H1 (cell line): ENCODE measurements at regions not wholly inside any gene's neighbourhood (a gene's known extent, or its start where the extent isn't known, plus 50 kb on each side); places are given as distances from the start of the nearest gene placed in this dataset.

ENCODE experiments used
- CTCF ChIA-PET: fragments of 300-600 bp; sonication (Branson Sonifier 250); formaldehyde crosslinking; loops from one replicate; lab custom pipeline; 2021; ENCODE audit not compliant: partially characterized antibody; lab: Charles Lee
- POLR2A ChIA-PET: fragments of 300-600 bp; sonication (Branson Sonifier 250); formaldehyde crosslinking; loops from one replicate; lab custom pipeline; 2021; ENCODE audit warnings: inconsistent platforms; ENCODE audit not compliant: partially characterized antibody; lab: Charles Lee
- DNase-seq, 2 experiments: peaks; one replicate each; pipeline versions ENCODE4 v3.0.0 to v3.0.0-alpha.2; 2010 to 2022; ENCODE audit warnings: low spot score in 2 of 2, low read depth in 1 of 2, mixed read lengths in 1 of 2
- FAIRE-seq: peaks from 2 replicates; lab custom pipeline; 2011; peaks lifted over from hg19 to GRCh38; lab: Jason Lieb, UNC
- H2AFZ ChIP-seq: 2 replicates; pipeline ENCODE4 v1.8.1; 2012; ENCODE audit warnings: low read length, inconsistent platforms
- H2AK5ac ChIP-seq: 2 replicates; pipeline ENCODE4 v1.6.1; 2013; ENCODE audit warnings: low read depth, low read length
- H2BK120ac ChIP-seq: replicated peaks from 2 replicates; pipeline ENCODE3; 2013; ENCODE audit warnings: low read depth, low read length, inconsistent platforms
- H2BK12ac ChIP-seq: 2 replicates; pipeline ENCODE4 v1.6.1; 2013; ENCODE audit warnings: low read depth, low read length
- H2BK15ac ChIP-seq: 2 replicates; pipeline ENCODE4 v1.6.1; 2013; ENCODE audit warnings: low read length
- H2BK20ac ChIP-seq: 2 replicates; pipeline ENCODE4 v1.6.1; 2013; ENCODE audit warnings: low read length
- H2BK5ac ChIP-seq: 2 replicates; pipeline ENCODE4 v1.6.1; 2013; ENCODE audit warnings: low read depth, low read length
- H3K14ac ChIP-seq: 2 replicates; pipeline ENCODE4 v1.6.1; 2013; ENCODE audit warnings: inconsistent platforms; ENCODE audit not compliant: insufficient read length
- H3K18ac ChIP-seq: 2 replicates; pipeline ENCODE4 v1.6.1; 2013; ENCODE audit warnings: low read length; ENCODE audit errors: extremely low read depth
- H3K23ac ChIP-seq: 2 replicates; pipeline ENCODE4 v1.6.1; 2013; ENCODE audit warnings: inconsistent platforms; ENCODE audit not compliant: insufficient read length
- H3K23me2 ChIP-seq: 2 replicates; pipeline ENCODE4 v1.6.1; 2013; ENCODE audit warnings: low read depth, low read length
- H3K27ac ChIP-seq: 2 replicates; pipeline ENCODE4 v1.6.1; 2011; ENCODE audit warnings: low read depth, low read length, inconsistent platforms
- H3K27me3 ChIP-seq, 4 experiments: replicated peaks in 1 of 4; 1 replicate in 1 of 4; 2 replicates in 3 of 4; pipeline versions ENCODE4 v1.6.1 to v1.8.1; 2011 to 2013; ENCODE audit warnings: low read length in 3 of 4, mild to moderate bottlenecking in 3 of 4, inconsistent platforms in 2 of 4, mixed read lengths in 2 of 4, moderate library complexity in 1 of 4; ENCODE audit not compliant: control insufficient read depth in 3 of 4, insufficient read depth in 3 of 4; ENCODE audit errors: extremely low read depth in 1 of 4
- H3K36me3 ChIP-seq, 4 experiments: 2 replicates each; pipeline versions ENCODE4 v1.6.1 to v1.8.1; 2011 to 2013; ENCODE audit warnings: mild to moderate bottlenecking in 4 of 4, low read length in 3 of 4, moderate library complexity in 2 of 4, control low read depth in 1 of 4, inconsistent platforms in 1 of 4; ENCODE audit not compliant: insufficient read depth in 4 of 4, control insufficient read depth in 2 of 4
- H3K4ac ChIP-seq: replicated peaks from 2 replicates; pipeline ENCODE3; 2013; ENCODE audit warnings: low read length, low read depth, mixed read lengths, inconsistent platforms; ENCODE audit not compliant: insufficient read length
- H3K4me1 ChIP-seq, 4 experiments: replicated peaks in 1 of 4; 1 replicate in 1 of 4; 2 replicates in 3 of 4; pipeline versions ENCODE4 v1.6.1 to v1.8.1; 2011 to 2013; ENCODE audit warnings: low read length in 3 of 4, inconsistent platforms in 2 of 4, mixed read lengths in 1 of 4; ENCODE audit not compliant: insufficient read depth in 4 of 4, control insufficient read depth in 3 of 4
- H3K4me2 ChIP-seq, 2 experiments: 2 replicates each; pipeline versions ENCODE4 v1.6.1 to v1.8.1; 2011 to 2013; ENCODE audit warnings: low read depth in 2 of 2, low read length in 2 of 2, control low read depth in 1 of 2, inconsistent platforms in 1 of 2, mild to moderate bottlenecking in 1 of 2; ENCODE audit not compliant: insufficient read depth in 1 of 2
- H3K4me3 ChIP-seq, 4 experiments: fragments of 200-600, 300-600 bp in 1 of 4; sonication (generic), shearing (Covaris generic), sonication (Bioruptor Twin) in 1 of 4; 2 replicates each; pipeline versions ENCODE4 v1.5.1 to v1.8.1; 2011 to 2016; ENCODE audit warnings: low read length in 4 of 4, low read depth in 3 of 4, control low read depth in 2 of 4, inconsistent platforms in 2 of 4, mild to moderate bottlenecking in 2 of 4, mixed read lengths in 1 of 4, moderate library complexity in 1 of 4; ENCODE audit not compliant: insufficient read depth in 2 of 4; ENCODE audit errors: extremely low read depth in 1 of 4
- H3K56ac ChIP-seq: replicated peaks from 2 replicates; pipeline ENCODE3; 2013; ENCODE audit warnings: low read depth, mild to moderate bottlenecking, mixed read lengths, low read length, inconsistent platforms; ENCODE audit not compliant: insufficient read length
- H3K79me1 ChIP-seq: 2 replicates; pipeline ENCODE4 v1.6.1; 2013; ENCODE audit warnings: low read depth, low read length, control low read depth
- H3K79me2 ChIP-seq, 2 experiments: 2 replicates each; pipeline versions ENCODE4 v1.6.1 to v1.8.1; 2012 to 2013; ENCODE audit warnings: low read length in 2 of 2, mild to moderate bottlenecking in 2 of 2, inconsistent platforms in 1 of 2; ENCODE audit not compliant: insufficient read depth in 2 of 2, control insufficient read depth in 1 of 2
- H3K9ac ChIP-seq, 4 experiments: replicated peaks in 1 of 4; 1 replicate in 1 of 4; 2 replicates in 3 of 4; pipeline versions ENCODE4 v1.6.1 to v1.8.1; 2011 to 2013; ENCODE audit warnings: low read depth in 3 of 4, low read length in 3 of 4, control low read depth in 2 of 4, mild to moderate bottlenecking in 2 of 4, moderate library complexity in 2 of 4, inconsistent platforms in 1 of 4; ENCODE audit errors: extremely low read depth in 1 of 4
- H3K9me3 ChIP-seq, 2 experiments: 2 replicates each; pipeline versions ENCODE4 v1.6.1 to v1.8.1; 2012 to 2013; ENCODE audit warnings: mild to moderate bottlenecking in 2 of 2, moderate library complexity in 2 of 2, control low read depth in 1 of 2, inconsistent platforms in 1 of 2, low read depth in 1 of 2, low read length in 1 of 2, mixed read lengths in 1 of 2; ENCODE audit not compliant: insufficient read depth in 2 of 2
- H4K20me1 ChIP-seq, 2 experiments: replicated peaks in 1 of 2; 2 replicates each; pipeline versions ENCODE3 to v1.8.1; 2011 to 2013; ENCODE audit warnings: inconsistent platforms in 2 of 2, low read length in 2 of 2, mild to moderate bottlenecking in 1 of 2; ENCODE audit not compliant: insufficient read depth in 2 of 2, control insufficient read depth in 1 of 2
- H4K5ac ChIP-seq: 2 replicates; pipeline ENCODE4 v1.6.1; 2013; ENCODE audit warnings: low read length, low read depth, mixed read lengths, inconsistent platforms; ENCODE audit not compliant: insufficient read length
- H4K8ac ChIP-seq: 2 replicates; pipeline ENCODE4 v1.8.0; 2013; ENCODE audit warnings: mild to moderate bottlenecking, moderate library complexity, low read length, inconsistent platforms; ENCODE audit not compliant: insufficient read depth; ENCODE audit errors: extremely low read depth
- H4K91ac ChIP-seq: replicated peaks from 2 replicates; pipeline ENCODE3; 2013; ENCODE audit warnings: low read length, mixed read lengths, inconsistent platforms; ENCODE audit not compliant: insufficient read length
- NRF1 ChIP-seq: IDR thresholded peaks from 2 replicates; pipeline ENCODE4 v1.6.1; 2011; ENCODE audit warnings: mild to moderate bottlenecking, low read depth, low read length, improper control_type of control experiment
- ZNF274 ChIP-seq: IDR thresholded peaks from 2 replicates; pipeline ENCODE4 v1.7.0; 2012; ENCODE audit warnings: low read length, borderline replicate concordance; ENCODE audit errors: extremely low read depth
- WGBS, 2 experiments: shearing (Covaris generic) in 1 of 2; methylation state at CpG; one replicate each; pipeline versions ENCODE4 v1.1.6 to v1.1.7; 2013 to 2015; ENCODE audit warnings: low lambda C conversion rate in 2 of 2, mixed read lengths in 2 of 2, inconsistent platforms in 1 of 2, low coverage in 1 of 2, missing lambda C conversion rate in 1 of 2; ENCODE audit not compliant: insufficient replicate concordance in 2 of 2, insufficient coverage in 1 of 2, insufficient read length in 1 of 2; ENCODE audit errors: extremely low coverage in 1 of 2, missing lambda C conversion rate in 1 of 2; 5-methylcytosine and 5-hydroxymethylcytosine counted together

- H3K27me3 ChIP-seq, result no peaks in the 10 kb centered on the region
- 0 out of 2 replicates have a peak overlapping the region, but pooled peaks have one; percentile 16 for H2AFZ ChIP-seq
- H4K5ac ChIP-seq, result no peak overlapping the region
- whole genome bisulfite sequencing, 2 experiments, result 90% methylated on average over 4 of the region's 4 CpGs; no CpG with 5 or more reads in 1 of the 2 experiments
- H3K79me1 ChIP-seq, result no peaks in the 10 kb centered on the region
- no peak for FAIRE-seq
- H3K56ac ChIP-seq, result no peak overlapping the region
- no peak overlapping the region for H3K14ac ChIP-seq
- ChIA-PET CTCF (interaction anchor here (0.9 to 1.0 kb wide), 2 partner anchors 342 to 507 kb away, joined by 3 read pairs; no protein-coding TSS in a partner anchor), POLR2A (no interaction called here)
- no peak overlapping the region for H3K4me2 ChIP-seq
- H3K9ac ChIP-seq, result no peak overlapping the region
- no peaks in the 10 kb centered on the region for H4K20me1 ChIP-seq
- no peak overlapping the region for H2AK5ac ChIP-seq
- no peaks in the 10 kb centered on the region for H3K79me2 ChIP-seq
- no peaks in the 10 kb centered on the region for H3K9me3 ChIP-seq
- no peak overlapping the region for H3K23ac ChIP-seq
- H2BK120ac ChIP-seq, result no peak overlapping the region
- H3K18ac ChIP-seq, result no peak overlapping the region
- H3K4me1 ChIP-seq, result no peaks in the 10 kb centered on the region
- H2BK12ac ChIP-seq, result no peak overlapping the region
- H3K27ac ChIP-seq, result no peak overlapping the region; the same call in 1 of the 2 replicates
- DNase-seq, result no peak
- no peaks in the 10 kb centered on the region for H3K23me2 ChIP-seq
- H4K8ac ChIP-seq, result no peak overlapping the region
- no peak overlapping the region for H4K91ac ChIP-seq
- H2BK20ac ChIP-seq, result no peak overlapping the region
- H2BK5ac ChIP-seq, result no peak overlapping the region
- H3K36me3 ChIP-seq, result no peaks in the 10 kb centered on the region
- no peak overlapping the region for H3K4ac ChIP-seq
- no peak overlapping the region for H2BK15ac ChIP-seq
- H3K4me3 ChIP-seq, result no peak overlapping the region
- TF ChIP-seq ZNF274 (no peak), NRF1 (no peak)
Observed at GRCh38 chr1:87958201-87958600, 629.5 kb downstream of the LMO4 start.
